WTC11 (cell line): ENCODE measurements at regions not wholly inside any gene's neighbourhood (a gene's known extent, or its start where the extent isn't known, plus 50 kb on each side); places are given as distances from the start of the nearest gene placed in this dataset.

ENCODE experiments used
- ATAC-seq: fragments of 200-7000 bp; cut with Tn5 transposase; 2 replicates; pipeline ENCODE4 v1.10.0; 2021; ENCODE audit warnings: mild to moderate bottlenecking, moderate library complexity
- CTCF ChIA-PET: fragments of 300-600 bp; sonication (Branson Sonifier 250); formaldehyde crosslinking; loops from one replicate; lab custom pipeline; 2021; ENCODE audit warnings: antibody characterized with exemption; lab: Charles Lee
- POLR2A ChIA-PET: fragments of 350-600 bp; sonication (Branson Sonifier 250); formaldehyde crosslinking; loops from one replicate; lab custom pipeline; 2021; ENCODE audit warnings: antibody characterized with exemption; lab: Charles Lee
- DNase-seq: peaks from one replicate; pipeline ENCODE4 v3.0.0; 2021; ENCODE audit warnings: low spot score
- H3K27ac Mint-ChIP-seq: 2 replicates; pipeline ENCODE4 v1.8.0; 2021; ENCODE audit warnings: mixed read lengths
- H3K27me3 Mint-ChIP-seq: 2 replicates; pipeline ENCODE4 v1.8.0; 2021; ENCODE audit warnings: low read depth, mild to moderate bottlenecking, moderate library complexity, mixed read lengths
- H3K36me3 Mint-ChIP-seq: 2 replicates; pipeline ENCODE4 v1.8.0; 2021; ENCODE audit warnings: mixed read lengths
- H3K4me1 Mint-ChIP-seq: 2 replicates; pipeline ENCODE4 v1.8.0; 2022; ENCODE audit warnings: mixed read lengths
- H3K4me3 Mint-ChIP-seq: 2 replicates; pipeline ENCODE4 v1.8.0; 2021; ENCODE audit warnings: mild to moderate bottlenecking, moderate library complexity, mixed read lengths
- H3K9me3 Mint-ChIP-seq: 2 replicates; pipeline ENCODE4 v1.8.0; 2021; ENCODE audit warnings: mixed read lengths
- CBFB ChIP-seq: sonication (generic); formaldehyde crosslinking; IDR thresholded peaks from 2 replicates; pipeline ENCODE4 v1.8.1; 2022; ENCODE audit warnings: mild to moderate bottlenecking, low read depth, missing genetic modification reagents
- EMX1 ChIP-seq: fragments of 250-450 bp; sonication (Bioruptor Pico); IDR thresholded peaks from 2 replicates; pipeline ENCODE4 v1.8.0; 2021; ENCODE audit warnings: mild to moderate bottlenecking
- ESRRA ChIP-seq: sonication (generic); formaldehyde crosslinking; IDR thresholded peaks from 2 replicates; pipeline ENCODE4 v1.8.1; 2022; ENCODE audit warnings: mild to moderate bottlenecking, missing genetic modification reagents, borderline replicate concordance
- ETV6 ChIP-seq: sonication (generic); formaldehyde crosslinking; IDR thresholded peaks from 2 replicates; pipeline ENCODE4 v1.8.1; 2022; ENCODE audit warnings: mild to moderate bottlenecking, missing genetic modification reagents
- GABPB1 ChIP-seq: sonication (generic); formaldehyde crosslinking; IDR thresholded peaks from 2 replicates; pipeline ENCODE4 v1.8.1; 2023; ENCODE audit warnings: mild to moderate bottlenecking, missing genetic modification reagents
- JUN ChIP-seq: sonication (generic); formaldehyde crosslinking; IDR thresholded peaks from 2 replicates; pipeline ENCODE4 v1.8.0; 2023; ENCODE audit warnings: mild to moderate bottlenecking, missing genetic modification reagents
- MXD4 ChIP-seq: fragments of 250-450 bp; sonication (Bioruptor Pico); IDR thresholded peaks from 2 replicates; pipeline ENCODE4 v1.8.0; 2021; ENCODE audit warnings: mild to moderate bottlenecking, moderate library complexity, borderline replicate concordance
- NFATC4 ChIP-seq: fragments of 250-450 bp; sonication (Bioruptor Pico); IDR thresholded peaks from 2 replicates; pipeline ENCODE4 v1.9.0; 2021; ENCODE audit warnings: mild to moderate bottlenecking
- NFYB ChIP-seq: sonication (generic); formaldehyde crosslinking; conservative IDR thresholded peaks from 2 replicates; pipeline ENCODE4 v1.8.0; 2022; ENCODE audit warnings: low read depth, missing genetic modification reagents
- NR2C2 ChIP-seq: sonication (generic); formaldehyde crosslinking; IDR thresholded peaks from 2 replicates; pipeline ENCODE4 v1.8.0; 2022; ENCODE audit warnings: mild to moderate bottlenecking, missing genetic modification reagents
- TCF7 ChIP-seq: sonication (generic); formaldehyde crosslinking; IDR thresholded peaks from 2 replicates; pipeline ENCODE4 v1.8.0; 2022; ENCODE audit warnings: mild to moderate bottlenecking, low read depth, missing genetic modification reagents, moderate library complexity
- ZBTB21 ChIP-seq: sonication (generic); formaldehyde crosslinking; IDR thresholded peaks from 2 replicates; pipeline ENCODE4 v1.8.1; 2023; ENCODE audit warnings: mild to moderate bottlenecking, missing genetic modification reagents, borderline replicate concordance
- ZNF219 ChIP-seq: sonication (generic); formaldehyde crosslinking; IDR thresholded peaks from 2 replicates; pipeline ENCODE4 v1.8.0; 2023; ENCODE audit warnings: missing genetic modification reagents, mild to moderate bottlenecking, borderline replicate concordance
- ZNF232 ChIP-seq: sonication (generic); formaldehyde crosslinking; IDR thresholded peaks from 2 replicates; pipeline ENCODE4 v1.8.0; 2022; ENCODE audit warnings: mild to moderate bottlenecking, missing genetic modification reagents
- ZNF317 ChIP-seq: sonication (generic); formaldehyde crosslinking; IDR thresholded peaks from 2 replicates; pipeline ENCODE4 v1.8.1; 2023; ENCODE audit warnings: low read depth, mild to moderate bottlenecking, moderate library complexity, missing genetic modification reagents, borderline replicate concordance
- ZNF671 ChIP-seq: fragments of 250-450 bp; sonication (Bioruptor Pico); IDR thresholded peaks from 2 replicates; pipeline ENCODE4 v1.8.0; 2021; ENCODE audit warnings: mild to moderate bottlenecking
- TF ChIP-seq, protein P1 (sequence below): sonication (generic); formaldehyde crosslinking; IDR thresholded peaks from 2 replicates; pipeline ENCODE4 v1.8.1; 2022; ENCODE audit warnings: mild to moderate bottlenecking, missing genetic modification reagents, moderate library complexity, borderline replicate concordance
- TF ChIP-seq, protein P2 (sequence below): sonication (generic); formaldehyde crosslinking; IDR thresholded peaks from 2 replicates; pipeline ENCODE4 v1.8.0; 2023; ENCODE audit warnings: missing genetic modification reagents, mild to moderate bottlenecking, borderline replicate concordance
- TF ChIP-seq, protein P3 (sequence below): fragments of 250-450 bp; sonication (Bioruptor Pico); IDR thresholded peaks from 2 replicates; pipeline ENCODE4 v1.9.0; 2021; ENCODE audit warnings: moderate library complexity, mild to moderate bottlenecking, inconsistent platforms, borderline replicate concordance
- TF ChIP-seq, protein P4 (sequence below): sonication (generic); formaldehyde crosslinking; IDR thresholded peaks from 2 replicates; pipeline ENCODE4 v1.8.1; 2022; ENCODE audit warnings: mild to moderate bottlenecking, moderate library complexity, missing genetic modification reagents

GRCh38 chr13:103754783-103755182 is 688.6 kb upstream of the SLC10A2 start (continued):
- TF ChIP-seq NFATC4 (CRISPR knock-in tag), result no peak
- no peak for TF ChIP-seq ZNF232 (CRISPR knock-in tag)
- TF ChIP-seq, protein P1, sequence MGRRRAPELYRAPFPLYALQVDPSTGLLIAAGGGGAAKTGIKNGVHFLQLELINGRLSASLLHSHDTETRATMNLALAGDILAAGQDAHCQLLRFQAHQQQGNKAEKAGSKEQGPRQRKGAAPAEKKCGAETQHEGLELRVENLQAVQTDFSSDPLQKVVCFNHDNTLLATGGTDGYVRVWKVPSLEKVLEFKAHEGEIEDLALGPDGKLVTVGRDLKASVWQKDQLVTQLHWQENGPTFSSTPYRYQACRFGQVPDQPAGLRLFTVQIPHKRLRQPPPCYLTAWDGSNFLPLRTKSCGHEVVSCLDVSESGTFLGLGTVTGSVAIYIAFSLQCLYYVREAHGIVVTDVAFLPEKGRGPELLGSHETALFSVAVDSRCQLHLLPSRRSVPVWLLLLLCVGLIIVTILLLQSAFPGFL (CRISPR knock-in tag), result no peak

DNA sequence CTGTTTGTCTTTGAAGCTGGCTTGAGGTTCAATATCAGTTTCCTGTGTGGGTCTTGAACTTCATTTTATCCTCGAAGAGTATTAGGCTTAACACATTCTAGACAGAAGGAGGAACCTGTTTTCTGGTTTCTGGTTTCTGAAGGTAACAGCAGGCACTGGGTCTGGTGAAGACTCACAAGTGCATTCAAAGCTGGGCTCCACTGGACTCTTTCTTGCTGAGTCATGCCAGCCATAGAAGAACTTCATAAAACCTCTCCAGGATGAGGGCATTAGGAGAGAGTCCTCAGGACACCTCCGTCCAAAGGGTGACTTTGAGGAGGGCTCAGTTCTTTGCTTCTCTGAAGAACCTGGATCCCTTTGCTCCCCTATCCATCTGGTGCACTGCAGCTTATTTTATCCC is 668.6 kb upstream of the SLC10A2 start:
- TF ChIP-seq, protein P2, sequence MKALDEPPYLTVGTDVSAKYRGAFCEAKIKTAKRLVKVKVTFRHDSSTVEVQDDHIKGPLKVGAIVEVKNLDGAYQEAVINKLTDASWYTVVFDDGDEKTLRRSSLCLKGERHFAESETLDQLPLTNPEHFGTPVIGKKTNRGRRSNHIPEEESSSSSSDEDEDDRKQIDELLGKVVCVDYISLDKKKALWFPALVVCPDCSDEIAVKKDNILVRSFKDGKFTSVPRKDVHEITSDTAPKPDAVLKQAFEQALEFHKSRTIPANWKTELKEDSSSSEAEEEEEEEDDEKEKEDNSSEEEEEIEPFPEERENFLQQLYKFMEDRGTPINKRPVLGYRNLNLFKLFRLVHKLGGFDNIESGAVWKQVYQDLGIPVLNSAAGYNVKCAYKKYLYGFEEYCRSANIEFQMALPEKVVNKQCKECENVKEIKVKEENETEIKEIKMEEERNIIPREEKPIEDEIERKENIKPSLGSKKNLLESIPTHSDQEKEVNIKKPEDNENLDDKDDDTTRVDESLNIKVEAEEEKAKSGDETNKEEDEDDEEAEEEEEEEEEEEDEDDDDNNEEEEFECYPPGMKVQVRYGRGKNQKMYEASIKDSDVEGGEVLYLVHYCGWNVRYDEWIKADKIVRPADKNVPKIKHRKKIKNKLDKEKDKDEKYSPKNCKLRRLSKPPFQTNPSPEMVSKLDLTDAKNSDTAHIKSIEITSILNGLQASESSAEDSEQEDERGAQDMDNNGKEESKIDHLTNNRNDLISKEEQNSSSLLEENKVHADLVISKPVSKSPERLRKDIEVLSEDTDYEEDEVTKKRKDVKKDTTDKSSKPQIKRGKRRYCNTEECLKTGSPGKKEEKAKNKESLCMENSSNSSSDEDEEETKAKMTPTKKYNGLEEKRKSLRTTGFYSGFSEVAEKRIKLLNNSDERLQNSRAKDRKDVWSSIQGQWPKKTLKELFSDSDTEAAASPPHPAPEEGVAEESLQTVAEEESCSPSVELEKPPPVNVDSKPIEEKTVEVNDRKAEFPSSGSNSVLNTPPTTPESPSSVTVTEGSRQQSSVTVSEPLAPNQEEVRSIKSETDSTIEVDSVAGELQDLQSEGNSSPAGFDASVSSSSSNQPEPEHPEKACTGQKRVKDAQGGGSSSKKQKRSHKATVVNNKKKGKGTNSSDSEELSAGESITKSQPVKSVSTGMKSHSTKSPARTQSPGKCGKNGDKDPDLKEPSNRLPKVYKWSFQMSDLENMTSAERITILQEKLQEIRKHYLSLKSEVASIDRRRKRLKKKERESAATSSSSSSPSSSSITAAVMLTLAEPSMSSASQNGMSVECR, result no peak
- no peak for TF ChIP-seq CBFB
- TF ChIP-seq ETV6 (CRISPR knock-in tag), result no peak
- TF ChIP-seq, protein P3, sequence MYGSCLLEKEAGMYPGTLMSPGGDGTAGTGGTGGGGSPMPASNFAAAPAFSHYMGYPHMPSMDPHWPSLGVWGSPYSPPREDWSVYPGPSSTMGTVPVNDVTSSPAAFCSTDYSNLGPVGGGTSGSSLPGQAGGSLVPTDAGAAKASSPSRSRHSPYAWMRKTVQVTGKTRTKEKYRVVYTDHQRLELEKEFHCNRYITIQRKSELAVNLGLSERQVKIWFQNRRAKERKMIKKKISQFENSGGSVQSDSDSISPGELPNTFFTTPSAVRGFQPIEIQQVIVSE, result no peak
- TF ChIP-seq, protein P4, sequence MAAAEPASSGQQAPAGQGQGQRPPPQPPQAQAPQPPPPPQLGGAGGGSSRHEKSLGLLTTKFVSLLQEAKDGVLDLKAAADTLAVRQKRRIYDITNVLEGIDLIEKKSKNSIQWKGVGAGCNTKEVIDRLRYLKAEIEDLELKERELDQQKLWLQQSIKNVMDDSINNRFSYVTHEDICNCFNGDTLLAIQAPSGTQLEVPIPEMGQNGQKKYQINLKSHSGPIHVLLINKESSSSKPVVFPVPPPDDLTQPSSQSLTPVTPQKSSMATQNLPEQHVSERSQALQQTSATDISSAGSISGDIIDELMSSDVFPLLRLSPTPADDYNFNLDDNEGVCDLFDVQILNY (CRISPR knock-in tag), result no peak
- TF ChIP-seq EMX1 (CRISPR knock-in tag), result no peak
- TF ChIP-seq ZNF317 (CRISPR knock-in tag), result no peak
- TF ChIP-seq NR2C2 (CRISPR knock-in tag), result no peak
- TF ChIP-seq JUN (CRISPR knock-in tag), result no peak
- TF ChIP-seq, all 79 proteins: peak for 0
- no peak overlapping the region for H3K27ac Mint-ChIP-seq
- no peaks in the 10 kb centered on the region for H3K27me3 Mint-ChIP-seq
- no peak for ATAC-seq
- ChIA-PET POLR2A (no interaction called here), CTCF (no interaction called here)
- no peaks in the 10 kb centered on the region for H3K36me3 Mint-ChIP-seq
- no peak overlapping the region for H3K4me3 Mint-ChIP-seq
- no peaks in the 10 kb centered on the region for H3K4me1 Mint-ChIP-seq
- H3K9me3 Mint-ChIP-seq, result no peaks in the 10 kb centered on the region
- no peak for DNase-seq

- CTCF ChIA-PET, result interaction anchor here (0.6 to 1.0 kb wide), 2 partner anchors 213 to 266 kb away, joined by 3 read pairs; no protein-coding TSS in a partner anchor
- no peak overlapping the region for H3K27ac Mint-ChIP-seq
- H3K36me3 Mint-ChIP-seq, result no peaks in the 10 kb centered on the region
- POLR2A ChIA-PET, result no interaction called here
- no peak for DNase-seq
- no peak for ATAC-seq
- H3K9me3 Mint-ChIP-seq, result no peaks in the 10 kb centered on the region
- no peaks in the 10 kb centered on the region for H3K27me3 Mint-ChIP-seq
- no peaks in the 10 kb centered on the region for H3K4me1 Mint-ChIP-seq
- no peak for TF ChIP-seq CBFB
- no peak for TF ChIP-seq MXD4 (CRISPR knock-in tag)
- TF ChIP-seq ESRRA (CRISPR knock-in tag), result no peak
- TF ChIP-seq ZBTB21 (CRISPR knock-in tag), result no peak
- TF ChIP-seq ZNF219 (CRISPR knock-in tag), result no peak
- no peak for TF ChIP-seq NFYB (CRISPR knock-in tag)
- TF ChIP-seq GABPB1, result no peak
- no peak for TF ChIP-seq TCF7 (CRISPR knock-in tag)
- TF ChIP-seq ZNF671 (CRISPR knock-in tag), result no peak
- no peak overlapping the region for H3K4me3 Mint-ChIP-seq
These were observed 665.7 kb upstream of the SLC10A2 start for GRCh38 chr13:103731959-103732358.
